H9 (cell line): ENCODE measurements at regions not wholly inside any gene's neighbourhood (a gene's known extent, or its start where the extent isn't known, plus 50 kb on each side); places are given as distances from the start of the nearest gene placed in this dataset.

Source experiments
- DNase-seq: peaks from one replicate; pipeline ENCODE4 v3.0.0-alpha.2; 2017
- H2AFZ ChIP-seq: one replicate; pipeline ENCODE4 v1.6.1; 2013; ENCODE audit warnings: mild to moderate bottlenecking, low read length, control low read depth, moderate library complexity
- H2AK5ac ChIP-seq: 2 replicates; pipeline ENCODE4 v1.6.1; 2013; ENCODE audit warnings: low read length, control low read depth, mixed read lengths; ENCODE audit not compliant: insufficient read length
- H2BK120ac ChIP-seq: one replicate; pipeline ENCODE4 v1.6.1; 2013; ENCODE audit warnings: low read depth, mild to moderate bottlenecking, low read length, control low read depth, inconsistent platforms; ENCODE audit not compliant: poor library complexity, severe bottlenecking
- H2BK12ac ChIP-seq: 2 replicates; pipeline ENCODE4 v1.6.1; 2013; ENCODE audit warnings: low read length, control low read depth, mixed read lengths, low read depth; ENCODE audit not compliant: insufficient read length
- H2BK15ac ChIP-seq: 2 replicates; pipeline ENCODE4 v1.6.1; 2013; ENCODE audit warnings: low read depth, low read length, control low read depth
- H2BK20ac ChIP-seq: one replicate; pipeline ENCODE4 v1.6.1; 2013; ENCODE audit warnings: low read depth, mild to moderate bottlenecking, low read length, control low read depth, inconsistent platforms; ENCODE audit not compliant: poor library complexity, severe bottlenecking
- H2BK5ac ChIP-seq: 2 replicates; pipeline ENCODE4 v1.6.1; 2013; ENCODE audit warnings: low read length, control low read depth, mixed read lengths; ENCODE audit not compliant: insufficient read length
- H3K14ac ChIP-seq: 2 replicates; pipeline ENCODE4 v1.6.1; 2013; ENCODE audit warnings: low read length, control low read depth; ENCODE audit not compliant: insufficient read depth
- H3K18ac ChIP-seq: 2 replicates; pipeline ENCODE4 v1.6.1; 2013; ENCODE audit warnings: low read depth, mild to moderate bottlenecking, mixed read lengths, low read length, control low read depth; ENCODE audit not compliant: insufficient read length
- H3K23ac ChIP-seq: 2 replicates; pipeline ENCODE4 v1.6.1; 2013; ENCODE audit warnings: low read length, control low read depth, mixed read lengths, low read depth; ENCODE audit not compliant: insufficient read length
- H3K23me2 ChIP-seq: 2 replicates; pipeline ENCODE4 v1.6.1; 2013; ENCODE audit warnings: low read depth, mild to moderate bottlenecking, mixed read lengths, low read length, control low read depth; ENCODE audit not compliant: insufficient read length, poor library complexity, severe bottlenecking
- H3K27ac ChIP-seq: 2 replicates; pipeline ENCODE4 v1.5.1; 2013; ENCODE audit warnings: low read length, control low read depth, mixed read lengths, low read depth; ENCODE audit not compliant: insufficient read length
- H3K27me3 ChIP-seq: 2 replicates; pipeline ENCODE4 v1.6.1; 2013; ENCODE audit warnings: low read length, control low read depth, inconsistent platforms; ENCODE audit not compliant: insufficient read depth
- H3K4ac ChIP-seq: 2 replicates; pipeline ENCODE4 v1.6.1; 2013; ENCODE audit warnings: low read depth, mild to moderate bottlenecking, control low read depth, inconsistent platforms, low read length, moderate library complexity
- H3K4me1 ChIP-seq: 2 replicates; pipeline ENCODE4 v1.6.1; 2013; ENCODE audit warnings: low read length, control low read depth, inconsistent platforms; ENCODE audit not compliant: insufficient read depth
- H3K4me2 ChIP-seq: 2 replicates; pipeline ENCODE4 v1.6.1; 2013; ENCODE audit warnings: low read length, control low read depth, mixed read lengths; ENCODE audit not compliant: insufficient read length, insufficient read depth
- H3K56ac ChIP-seq: 2 replicates; pipeline ENCODE4 v1.6.1; 2013; ENCODE audit warnings: low read depth, mild to moderate bottlenecking, mixed read lengths, low read length, control low read depth; ENCODE audit not compliant: insufficient read length
- H3K79me1 ChIP-seq: 2 replicates; pipeline ENCODE4 v1.6.1; 2013; ENCODE audit warnings: low read depth, mild to moderate bottlenecking, moderate library complexity, low read length, control low read depth, inconsistent platforms; ENCODE audit not compliant: insufficient read depth, poor library complexity, severe bottlenecking
- H3K79me2 ChIP-seq: 2 replicates; pipeline ENCODE4 v1.6.1; 2013; ENCODE audit warnings: low read length, control low read depth, inconsistent platforms; ENCODE audit not compliant: insufficient read depth
- H3K9ac ChIP-seq: 2 replicates; pipeline ENCODE4 v1.6.1; 2013; ENCODE audit warnings: low read length, control low read depth, mixed read lengths; ENCODE audit not compliant: insufficient read length; ENCODE audit errors: extremely low read depth
- H3K9me3 ChIP-seq: one replicate; pipeline ENCODE4 v1.6.1; 2013; ENCODE audit warnings: low read depth, low read length, inconsistent platforms; ENCODE audit not compliant: control insufficient read depth
- H3T11ph ChIP-seq: one replicate; pipeline ENCODE4 v1.6.1; 2013; ENCODE audit warnings: mild to moderate bottlenecking, low read length, control low read depth, inconsistent platforms
- H4K20me1 ChIP-seq: one replicate; pipeline ENCODE4 v1.6.1; 2013; ENCODE audit not compliant: control insufficient read depth, insufficient read length, insufficient read depth
- H4K5ac ChIP-seq: 2 replicates; pipeline ENCODE4 v1.6.1; 2013; ENCODE audit warnings: low read depth, mild to moderate bottlenecking, mixed read lengths, low read length, control low read depth; ENCODE audit not compliant: insufficient read length
- H4K8ac ChIP-seq: replicated peaks from 2 replicates; pipeline ENCODE4 v1.6.1; 2013; ENCODE audit warnings: low read length, control low read depth, mixed read lengths, low read depth; ENCODE audit not compliant: insufficient read length
- H4K91ac ChIP-seq: 2 replicates; pipeline ENCODE4 v1.6.1; 2013; ENCODE audit warnings: low read depth, mild to moderate bottlenecking, moderate library complexity, mixed read lengths, low read length, control low read depth; ENCODE audit not compliant: insufficient read length
- H3K27ac Mint-ChIP-seq, 3 experiments: 2 replicates in 2 of 3; 3 replicates in 1 of 3; pipeline ENCODE4 v1.8.0; 2020 to 2021; ENCODE audit warnings: mixed read lengths in 3 of 3, mild to moderate bottlenecking in 1 of 3, moderate library complexity in 1 of 3
- H3K27me3 Mint-ChIP-seq: 2 replicates; pipeline ENCODE4 v1.8.0; 2021; ENCODE audit warnings: low read depth, mild to moderate bottlenecking, moderate library complexity, mixed read lengths
- H3K36me3 Mint-ChIP-seq, 3 experiments: 2 replicates in 2 of 3; 3 replicates in 1 of 3; pipeline ENCODE4 v1.8.0; 2020 to 2021; ENCODE audit warnings: low read depth in 3 of 3, mixed read lengths in 3 of 3; ENCODE audit not compliant: insufficient read depth in 1 of 3
- H3K4me1 Mint-ChIP-seq, 2 experiments: 2 replicates each; pipeline ENCODE4 v1.8.0; 2020; ENCODE audit warnings: mixed read lengths in 2 of 2
- H3K4me3 Mint-ChIP-seq, 2 experiments: 2 replicates in 1 of 2; 3 replicates in 1 of 2; pipeline ENCODE4 v1.8.0; 2020 to 2021; ENCODE audit warnings: mild to moderate bottlenecking in 2 of 2, mixed read lengths in 2 of 2, moderate library complexity in 1 of 2
- H3K9me3 Mint-ChIP-seq, 2 experiments: 2 replicates in 1 of 2; 3 replicates in 1 of 2; pipeline ENCODE4 v1.8.0; 2020; ENCODE audit warnings: mild to moderate bottlenecking in 2 of 2, mixed read lengths in 2 of 2, moderate library complexity in 1 of 2
- WGBS: extraction: QIAGEN DNeasy Blood & Tissue Kit; methylation state at CpG from one replicate; pipeline ENCODE4 v1.1.7; 2013; ENCODE audit warnings: missing lambda C conversion rate, low lambda C conversion rate, mixed read lengths; ENCODE audit not compliant: insufficient read length; ENCODE audit errors: extremely low coverage; 5-methylcytosine and 5-hydroxymethylcytosine counted together
- TF ChIP-seq, protein P1 (sequence below): fragments of 200-600 bp; sonication (generic); conservative IDR thresholded peaks from 3 replicates; pipeline ENCODE4 v1.8.0; 2021; ENCODE audit warnings: antibody characterized with exemption, mild to moderate bottlenecking

DNA sequence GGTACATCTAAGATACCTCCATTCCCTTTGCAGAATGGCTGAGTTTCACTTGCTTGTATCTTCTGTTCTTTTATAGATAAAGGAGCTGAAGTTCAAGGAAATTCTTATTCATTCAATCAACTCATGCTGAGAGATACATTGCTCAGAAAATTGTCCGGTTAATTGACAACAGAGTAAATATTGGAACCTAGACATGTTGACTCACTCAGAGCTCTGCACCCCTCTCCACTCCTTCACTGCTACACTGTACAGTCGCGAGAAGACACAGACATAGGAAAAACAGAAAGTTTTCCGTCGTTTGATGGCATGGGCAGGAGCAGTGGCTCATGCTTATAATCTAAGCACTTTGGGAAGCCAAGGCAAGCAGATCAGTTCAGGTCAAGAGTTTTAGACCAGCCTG lies 690.5 kb upstream of the SOX9 start:
- WGBS: no CpG with 5 or more reads among the region's 5 CpGs
- Histone ChIP-seq H2AFZ (no peak overlapping the region), H3K79me2 (no peaks in the 10 kb centered on the region), H3K23ac (no peak overlapping the region), H3K27me3 (no peaks in the 10 kb centered on the region), H4K5ac (no peak overlapping the region), H3T11ph (no peak overlapping the region), H3K23me2 (no peaks in the 10 kb centered on the region), H4K91ac (no peak overlapping the region), H2BK12ac (no peak overlapping the region), H3K4ac (no peak overlapping the region), H3K4me2 (no peak overlapping the region), H2BK5ac (no peak overlapping the region), H3K9ac (no peak overlapping the region), H3K4me1 (no peaks in the 10 kb centered on the region), H2BK15ac (no peak overlapping the region), H3K18ac (no peak overlapping the region), H3K14ac (no peak overlapping the region), H2BK120ac (no peak overlapping the region), H3K56ac (no peak overlapping the region), H3K9me3 (no peaks in the 10 kb centered on the region), H3K27ac (no peak overlapping the region), H4K8ac (no peak overlapping the region), H4K20me1 (no peaks in the 10 kb centered on the region), H3K79me1 (no peaks in the 10 kb centered on the region), H2BK20ac (no peak overlapping the region), H2AK5ac (no peak overlapping the region)
- Mint-ChIP-seq H3K27me3 (no peaks in the 10 kb centered on the region), H3K4me1 (no peaks in the 10 kb centered on the region), H3K4me3 (no peak overlapping the region), H3K36me3 (peaks cover 0 to 4% (median 3%) of the 10 kb centered on the region in 3 experiments; a peak in 3 of 7 replicates), H3K9me3 (peaks cover 4 to 5% of the 10 kb centered on the region in 2 experiments; a peak in 3 of 5 replicates), H3K27ac (no peak overlapping the region)
- no peak for DNase-seq
- TF ChIP-seq, protein P1, sequence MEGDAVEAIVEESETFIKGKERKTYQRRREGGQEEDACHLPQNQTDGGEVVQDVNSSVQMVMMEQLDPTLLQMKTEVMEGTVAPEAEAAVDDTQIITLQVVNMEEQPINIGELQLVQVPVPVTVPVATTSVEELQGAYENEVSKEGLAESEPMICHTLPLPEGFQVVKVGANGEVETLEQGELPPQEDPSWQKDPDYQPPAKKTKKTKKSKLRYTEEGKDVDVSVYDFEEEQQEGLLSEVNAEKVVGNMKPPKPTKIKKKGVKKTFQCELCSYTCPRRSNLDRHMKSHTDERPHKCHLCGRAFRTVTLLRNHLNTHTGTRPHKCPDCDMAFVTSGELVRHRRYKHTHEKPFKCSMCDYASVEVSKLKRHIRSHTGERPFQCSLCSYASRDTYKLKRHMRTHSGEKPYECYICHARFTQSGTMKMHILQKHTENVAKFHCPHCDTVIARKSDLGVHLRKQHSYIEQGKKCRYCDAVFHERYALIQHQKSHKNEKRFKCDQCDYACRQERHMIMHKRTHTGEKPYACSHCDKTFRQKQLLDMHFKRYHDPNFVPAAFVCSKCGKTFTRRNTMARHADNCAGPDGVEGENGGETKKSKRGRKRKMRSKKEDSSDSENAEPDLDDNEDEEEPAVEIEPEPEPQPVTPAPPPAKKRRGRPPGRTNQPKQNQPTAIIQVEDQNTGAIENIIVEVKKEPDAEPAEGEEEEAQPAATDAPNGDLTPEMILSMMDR: no peak
